Skin epidermis (tissue), 12 donors: ENCODE measurements at regions not wholly inside any gene's neighbourhood (a gene's known extent, or its start where the extent isn't known, plus 50 kb on each side); places are given as distances from the start of the nearest gene placed in this dataset.

Source experiments
- H3K27ac ChIP-seq, 21 experiments: fragments of 200-600 bp; sonication (generic) in 11 of 21; one replicate each; pipeline ENCODE4 v1.5.0; 2020; ENCODE audit warnings: mild to moderate bottlenecking in 3 of 21, inconsistent platforms in 2 of 21, moderate library complexity in 2 of 21
- H3K4me3 ChIP-seq, 7 experiments: fragments of 200-600 bp; sonication (generic) in 2 of 7; one replicate each; pipeline ENCODE4 v1.5.0; 2020; ENCODE audit warnings: inconsistent platforms in 2 of 7, mild to moderate bottlenecking in 2 of 7, moderate library complexity in 1 of 7

DNA sequence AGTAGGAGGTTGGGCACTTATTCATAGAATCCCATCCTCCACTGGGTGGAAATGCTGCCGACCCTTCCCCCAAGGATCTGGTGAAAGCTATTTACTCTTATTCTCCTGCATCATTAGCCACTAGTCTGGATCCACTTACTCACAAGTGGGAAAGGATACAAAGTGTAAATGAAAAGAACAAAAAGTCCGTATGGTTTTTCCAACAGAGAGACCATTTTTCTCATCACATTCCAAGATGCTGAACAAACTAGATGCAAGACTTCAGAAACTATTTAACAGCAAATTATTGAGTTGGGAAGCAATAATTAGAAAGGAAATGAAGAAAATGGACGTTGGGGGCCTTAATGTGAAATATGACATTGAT is 242.4 kb upstream of the GLI3 start:
- H3K27ac ChIP-seq = peak overlapping the region in 8 of 21 experiments; percentile 16 to 68 (median 55)
- no peak overlapping the region for H3K4me3 ChIP-seq

- no peak overlapping the region for H3K4me3 ChIP-seq
- peak overlapping the region in 3 of 21 experiments; percentile 55 to 68 (median 64) for H3K27ac ChIP-seq
Observed at GRCh38 chr7:42478717-42479116, 241.7 kb upstream of the GLI3 start.

DNA sequence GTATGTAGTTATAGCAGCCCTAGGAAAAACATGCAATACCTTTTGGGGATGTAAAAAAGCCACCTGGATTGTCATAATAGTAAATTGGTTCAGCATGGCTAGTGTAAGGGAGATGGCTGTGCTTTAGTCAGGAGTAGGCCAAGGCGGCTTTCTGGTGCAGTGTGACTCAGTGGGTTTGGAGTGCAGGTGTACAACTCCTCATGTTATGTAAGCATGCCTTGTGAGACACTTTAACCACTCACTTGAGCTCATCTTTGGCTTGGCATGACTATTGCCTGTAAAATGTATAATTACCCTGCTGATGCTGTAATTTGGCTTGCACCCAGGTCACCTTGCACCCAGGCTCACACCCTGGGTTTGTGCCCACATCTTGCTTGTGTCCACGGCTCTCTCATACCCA is 239.2 kb upstream of the GLI3 start:
- Histone ChIP-seq H3K27ac (no peak overlapping the region), H3K4me3 (no peak overlapping the region)

DNA sequence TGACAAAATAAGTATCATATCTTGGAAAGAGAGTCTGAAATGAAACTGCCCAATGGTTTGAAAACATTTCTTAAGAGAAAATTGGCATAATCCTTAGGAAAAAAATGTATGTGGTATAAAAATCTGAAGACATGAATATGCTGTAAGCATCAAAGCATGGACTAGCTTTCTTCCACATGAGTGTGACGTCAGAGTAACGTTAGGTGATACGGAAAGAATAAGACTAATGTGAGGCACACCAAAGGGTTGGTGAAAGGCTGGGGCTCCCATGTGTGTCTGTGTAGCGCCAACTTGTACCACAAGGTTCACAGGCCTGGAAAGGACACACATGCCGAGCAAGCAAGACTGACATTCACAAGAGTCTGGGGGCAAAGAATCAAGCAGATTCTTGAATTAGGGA is 238.1 kb upstream of the GLI3 start:
- no peak overlapping the region for H3K27ac ChIP-seq
- H3K4me3 ChIP-seq = no peak overlapping the region

DNA sequence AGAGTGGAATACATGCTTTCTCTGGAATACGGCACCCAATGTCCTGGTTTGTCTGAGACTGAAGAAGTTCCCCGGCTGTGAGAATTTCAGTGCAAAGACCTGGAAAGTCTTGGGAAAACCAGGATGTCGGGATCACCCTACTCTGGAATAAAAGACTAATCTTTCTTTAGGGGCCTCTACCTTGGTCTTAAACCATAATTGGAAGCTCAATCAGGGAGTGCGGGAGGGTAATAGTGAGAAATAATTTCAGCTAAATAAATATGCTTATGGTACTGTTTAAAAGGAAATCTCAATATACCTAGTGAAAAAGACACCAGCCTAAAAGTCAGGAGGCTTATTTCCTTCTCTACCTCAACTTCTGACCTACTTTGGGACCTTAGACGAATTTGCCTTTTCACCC is 236.1 kb upstream of the GLI3 start:
- no peak overlapping the region for H3K4me3 ChIP-seq
- no peak overlapping the region for H3K27ac ChIP-seq

DNA sequence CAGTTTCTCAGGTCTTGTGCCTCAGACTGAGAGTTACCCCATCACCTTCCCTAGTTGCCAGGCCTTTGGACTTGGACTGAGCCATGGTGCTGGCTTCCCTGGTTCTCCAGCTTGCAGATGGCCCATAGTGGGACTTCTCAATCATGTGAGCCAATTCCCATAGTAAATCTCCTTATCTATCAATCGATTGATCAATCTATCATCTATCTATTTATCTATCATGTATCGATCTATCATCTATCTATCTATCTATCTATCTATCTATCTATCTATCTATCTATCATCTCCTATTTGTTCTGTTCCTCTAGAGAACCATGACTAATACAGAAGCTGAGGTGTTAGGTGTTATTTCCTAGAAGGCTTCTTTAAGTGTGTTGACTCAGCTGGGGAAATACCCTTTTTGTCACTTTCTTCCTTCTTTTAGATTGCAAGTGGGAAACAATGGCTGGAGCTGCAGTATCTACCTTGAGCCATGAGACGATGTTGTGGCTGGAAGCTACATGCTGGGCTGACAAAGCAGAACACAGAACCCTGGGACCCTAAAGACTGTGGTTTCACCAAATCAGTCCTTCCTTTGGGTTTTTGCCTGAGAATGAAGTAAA is 234.7 kb upstream of the GLI3 start:
- Histone ChIP-seq H3K27ac (no peak overlapping the region), H3K4me3 (no peak overlapping the region)

DNA sequence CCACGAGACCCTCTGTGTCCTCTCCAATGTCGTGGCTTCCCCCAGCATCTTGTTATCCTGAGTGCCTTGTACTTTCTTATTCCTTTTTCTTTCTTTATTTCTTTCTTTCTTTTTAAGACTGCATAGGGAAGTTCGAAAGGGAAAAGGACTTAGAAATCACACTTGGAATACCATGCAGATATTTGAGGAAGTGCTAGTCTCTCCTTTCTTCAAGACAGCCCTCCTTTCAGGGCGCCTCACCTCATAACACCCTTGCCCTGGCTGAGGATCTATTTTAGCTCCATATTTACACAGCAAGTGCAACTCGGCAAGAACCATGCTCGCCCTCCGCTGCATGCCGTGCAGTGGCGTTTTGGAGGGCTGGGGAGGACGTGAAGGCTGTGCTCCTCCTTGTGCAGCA is 232.3 kb upstream of the GLI3 start:
- no peak overlapping the region for H3K27ac ChIP-seq
- H3K4me3 ChIP-seq = no peak overlapping the region

DNA sequence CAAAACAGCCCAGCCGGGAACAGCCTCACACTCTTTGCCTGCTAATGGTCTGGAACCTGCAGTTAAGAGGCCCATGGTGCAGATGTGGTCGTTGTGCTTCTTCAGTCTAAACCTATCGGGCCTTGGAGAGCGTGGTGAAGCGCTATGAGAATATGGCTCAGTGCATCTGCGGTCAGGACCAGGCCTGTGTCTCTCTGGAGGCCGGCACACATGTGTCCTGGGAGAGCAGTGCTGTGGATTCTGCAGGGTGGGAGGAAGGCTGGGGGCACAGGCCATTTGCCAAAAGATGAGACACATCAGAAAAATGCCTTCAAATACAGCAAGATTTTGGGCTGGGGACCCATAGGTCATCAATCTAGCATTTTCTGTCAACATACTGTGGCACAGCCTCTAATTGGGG is 231.5 kb upstream of the GLI3 start:
- H3K27ac ChIP-seq = no peak overlapping the region
- no peak overlapping the region for H3K4me3 ChIP-seq

DNA sequence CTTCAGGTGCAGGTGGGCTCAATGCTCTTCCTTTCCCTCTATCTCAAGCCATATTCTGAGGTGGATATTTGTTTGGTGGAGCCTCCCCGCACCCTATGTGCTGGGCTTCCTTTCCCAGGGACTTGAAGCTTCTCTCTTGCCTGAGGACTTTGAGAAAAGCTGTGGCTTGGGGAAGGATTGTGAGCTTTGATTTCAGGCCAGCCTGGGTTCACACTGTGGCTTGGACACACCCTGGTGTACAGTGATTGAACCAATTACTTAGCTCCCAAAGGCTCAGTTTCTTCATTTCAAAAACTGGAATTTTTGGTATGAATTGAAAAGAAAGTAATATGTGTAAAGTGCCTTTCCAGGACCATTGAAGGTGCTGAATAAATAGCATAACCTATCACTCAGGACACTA is 224.5 kb upstream of the GLI3 start:
- Histone ChIP-seq H3K27ac (no peak overlapping the region), H3K4me3 (no peak overlapping the region)

DNA sequence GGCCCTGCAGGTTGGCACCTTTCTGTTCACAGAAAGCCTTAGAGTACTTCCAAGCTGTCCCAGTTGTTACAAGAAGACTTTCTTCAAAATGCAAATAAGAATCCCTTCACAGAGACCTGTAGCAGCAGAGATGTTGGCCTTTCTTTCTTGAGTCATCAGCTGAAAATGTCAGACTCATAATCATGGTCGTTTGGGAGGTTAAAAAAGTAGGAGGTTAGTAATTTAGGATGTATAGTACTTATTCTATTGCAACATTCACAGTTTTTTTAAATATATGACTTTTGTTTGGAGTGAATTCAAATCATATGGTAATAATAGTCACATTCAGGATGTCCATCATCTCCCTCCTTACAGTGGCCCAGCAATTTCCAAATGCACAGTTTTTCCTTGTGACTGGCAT is 223.9 kb upstream of the GLI3 start:
- Histone ChIP-seq H3K27ac (no peak overlapping the region), H3K4me3 (no peak overlapping the region)

DNA sequence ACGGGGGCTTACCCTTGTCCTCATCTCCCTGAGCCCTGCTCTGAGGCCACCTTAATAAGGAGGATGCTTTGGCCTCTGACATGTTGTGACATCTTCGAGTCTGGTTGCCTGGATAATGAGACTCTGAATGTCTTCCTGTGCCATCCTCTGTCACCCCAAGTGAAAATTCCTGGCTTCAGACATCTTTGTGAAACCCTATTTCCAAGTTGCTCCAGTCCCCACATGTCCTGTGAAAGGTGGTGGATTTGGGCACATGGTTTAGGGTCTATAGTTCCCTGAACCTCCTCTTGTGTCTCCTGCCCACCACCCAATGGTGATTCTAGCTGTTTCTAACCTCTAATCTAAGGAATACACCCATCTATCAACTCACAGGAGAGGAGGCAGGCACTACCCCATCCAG is 223.1 kb upstream of the GLI3 start:
- Histone ChIP-seq H3K4me3 (no peak overlapping the region), H3K27ac (no peak overlapping the region)

DNA sequence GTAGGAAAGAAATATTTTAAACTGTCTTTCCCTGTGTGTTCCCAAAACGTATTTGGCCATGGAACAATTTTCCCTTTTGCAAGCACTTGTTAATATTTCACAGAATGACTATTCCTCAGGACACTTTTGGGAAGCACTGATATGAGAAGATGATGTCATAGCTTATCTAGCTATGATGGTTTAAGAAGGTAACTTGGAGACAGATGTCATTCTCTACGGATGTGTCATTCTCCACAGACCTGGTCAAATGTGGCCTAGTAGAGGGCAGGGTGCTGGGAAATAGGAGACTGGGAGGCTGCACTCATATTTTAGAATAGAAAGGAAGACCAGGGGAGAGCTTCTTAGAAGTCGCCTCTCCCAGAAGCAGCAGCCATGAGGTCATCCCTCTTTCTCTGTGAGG is 220.7 kb upstream of the GLI3 start:
- Histone ChIP-seq H3K4me3 (no peak overlapping the region), H3K27ac (no peak overlapping the region)

DNA sequence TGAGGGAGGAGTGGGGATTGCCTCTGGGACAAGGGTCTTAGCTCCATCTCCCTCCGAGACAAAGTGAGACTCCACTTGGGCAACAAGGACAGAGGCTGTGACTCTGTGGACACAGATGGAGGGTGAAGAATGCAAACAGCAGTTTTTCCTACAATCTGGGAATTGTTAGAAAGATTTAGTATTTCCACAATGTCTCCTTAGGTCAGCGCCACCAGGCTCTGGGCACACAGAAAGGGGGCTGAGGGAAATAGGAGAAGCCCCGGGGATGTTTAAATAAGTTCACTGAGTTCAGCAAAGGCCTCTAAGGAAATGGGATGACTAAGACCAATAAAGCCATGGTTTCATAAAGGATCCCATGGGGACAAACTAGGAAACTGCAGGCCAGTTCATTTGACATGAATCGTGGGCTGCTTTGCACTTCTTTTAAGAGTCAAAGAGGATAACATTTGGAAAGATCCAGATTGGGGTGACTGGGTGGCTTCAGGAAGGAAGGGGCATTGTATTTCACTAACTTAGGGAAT is 219.8 kb upstream of the GLI3 start:
- H3K27ac ChIP-seq = no peak overlapping the region
- no peak overlapping the region for H3K4me3 ChIP-seq

DNA sequence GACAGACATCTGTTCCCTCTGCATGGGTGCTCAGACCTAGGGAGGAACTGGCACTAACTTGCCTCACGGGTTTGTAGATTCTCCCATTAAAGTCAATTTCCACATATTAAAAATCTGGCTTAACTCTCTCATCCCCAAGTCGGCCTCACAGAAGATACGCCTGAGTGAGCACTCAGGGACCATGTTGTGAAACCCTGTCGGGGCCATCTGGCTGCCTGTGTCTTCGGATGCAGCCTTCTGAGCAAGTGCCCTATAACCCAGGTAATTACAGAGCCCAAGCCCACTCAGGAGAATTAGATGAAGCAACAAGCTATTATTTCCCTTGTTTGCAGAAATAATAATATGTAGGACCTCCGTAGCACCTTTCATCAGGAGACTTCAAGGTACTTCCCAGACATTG is 219.3 kb upstream of the GLI3 start:
- Histone ChIP-seq H3K4me3 (no peak overlapping the region), H3K27ac (no peak overlapping the region)

DNA sequence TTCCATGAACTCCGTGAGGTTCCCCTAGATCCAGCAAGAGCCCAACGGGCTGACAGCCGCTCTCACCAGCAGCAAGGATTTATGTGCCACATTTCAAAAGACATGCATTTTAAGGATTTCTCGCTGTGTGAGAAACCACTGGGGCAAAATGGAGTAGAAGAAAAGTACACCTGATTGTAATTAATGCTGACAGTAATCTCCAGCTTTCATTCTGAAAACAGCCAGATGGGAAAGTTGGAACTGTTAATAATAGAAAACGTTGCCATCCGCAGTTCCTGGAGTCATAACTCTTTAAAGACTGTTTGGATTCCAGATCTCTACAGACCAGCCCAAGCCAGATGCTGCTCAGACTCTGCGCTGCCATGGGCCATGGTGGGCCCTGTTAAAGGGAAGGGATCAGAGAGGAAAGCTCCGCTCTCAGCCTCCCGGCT is 216.9 kb upstream of the GLI3 start:
- Histone ChIP-seq H3K27ac (peak overlapping the region in 2 of 21 experiments; percentile 3 to 6), H3K4me3 (no peak overlapping the region)

DNA sequence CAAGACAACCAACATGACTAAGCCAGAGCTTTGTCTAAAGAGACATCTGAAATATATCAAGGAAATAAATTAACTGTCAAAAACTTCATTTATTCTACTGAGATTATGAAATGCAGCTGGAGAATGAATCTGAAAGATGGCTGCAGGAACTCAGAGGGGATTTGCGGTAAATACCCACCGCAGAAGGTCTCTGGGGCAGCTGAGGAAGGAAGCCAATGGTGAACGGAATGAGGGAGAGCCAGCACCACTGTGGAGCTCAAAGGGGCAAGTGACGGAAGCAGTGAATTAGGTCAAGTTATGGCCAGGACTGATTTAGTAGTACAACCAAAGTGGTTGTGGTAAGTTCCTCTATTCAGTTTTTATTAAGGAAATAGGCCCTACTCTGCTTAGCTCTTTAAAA is 215.3 kb upstream of the GLI3 start:
- H3K27ac ChIP-seq = no peak overlapping the region
- no peak overlapping the region for H3K4me3 ChIP-seq

DNA sequence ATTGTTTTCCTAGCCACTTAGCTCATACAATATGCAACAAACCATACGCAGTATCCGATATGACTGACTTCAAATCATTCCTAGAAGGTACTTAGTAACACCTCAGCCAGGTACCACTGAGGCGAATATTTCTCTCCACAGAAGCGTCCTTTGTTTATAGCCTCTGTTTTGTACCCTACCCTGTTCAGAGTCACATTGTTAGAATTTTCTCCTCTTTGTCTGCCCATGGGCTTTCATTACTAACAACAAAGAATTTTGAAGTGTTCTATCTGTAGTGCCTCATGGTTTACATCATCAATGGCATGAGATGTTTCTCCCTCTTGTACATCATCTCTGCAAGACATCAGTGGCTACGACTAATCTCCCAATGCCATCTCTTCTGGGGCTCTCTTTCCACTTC is 212.4 kb upstream of the GLI3 start:
- Histone ChIP-seq H3K4me3 (no peak overlapping the region), H3K27ac (no peak overlapping the region)

GRCh38 chr7:42448901-42449300 is 211.9 kb upstream of the GLI3 start:
- no peak overlapping the region for H3K27ac ChIP-seq
- H3K4me3 ChIP-seq = no peak overlapping the region

- Histone ChIP-seq H3K27ac (no peak overlapping the region), H3K4me3 (no peak overlapping the region)
Observed at GRCh38 chr7:42445691-42446090, 208.7 kb upstream of the GLI3 start.

DNA sequence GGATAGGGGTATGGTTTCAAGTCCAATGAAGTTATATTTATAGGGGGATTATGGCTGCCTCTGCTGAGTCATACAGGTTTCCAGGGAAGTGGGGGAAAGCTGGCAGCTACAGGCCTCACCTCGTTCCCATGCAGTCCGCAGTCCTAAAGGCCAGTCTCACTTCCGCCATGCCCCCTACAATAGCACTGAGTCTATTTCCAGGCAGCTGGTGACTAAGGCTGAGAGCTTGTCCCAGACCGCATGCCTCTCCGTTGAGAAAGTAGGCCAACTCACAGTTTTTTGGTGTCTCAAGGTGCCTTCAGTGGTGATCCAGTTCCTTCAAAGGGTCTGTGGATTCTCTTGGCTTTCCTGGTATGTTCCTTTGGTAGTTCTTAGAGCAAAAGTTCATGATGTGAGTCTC is 203.9 kb upstream of the GLI3 start:
- no peak overlapping the region for H3K4me3 ChIP-seq
- no peak overlapping the region for H3K27ac ChIP-seq

DNA sequence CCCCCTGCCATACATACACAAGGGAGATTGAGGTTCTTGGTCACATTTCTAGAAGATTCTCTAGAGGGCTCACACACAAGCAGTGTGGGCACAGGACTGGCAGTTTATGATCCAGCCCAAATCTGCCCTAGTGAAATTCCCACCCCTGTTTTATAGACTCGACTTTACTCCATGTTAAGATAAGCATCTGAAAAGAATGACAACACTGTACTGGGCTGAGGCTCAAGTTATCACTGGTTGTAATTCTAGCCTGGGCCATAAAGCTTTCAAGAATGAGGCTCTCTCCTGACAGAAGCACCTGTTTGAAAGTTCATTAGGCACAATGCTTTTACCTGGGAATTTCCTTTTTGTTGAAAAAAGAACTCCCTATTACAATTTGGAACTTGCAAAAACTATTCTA is 195.6 kb upstream of the GLI3 start:
- Histone ChIP-seq H3K4me3 (no peak overlapping the region), H3K27ac (no peak overlapping the region)

DNA sequence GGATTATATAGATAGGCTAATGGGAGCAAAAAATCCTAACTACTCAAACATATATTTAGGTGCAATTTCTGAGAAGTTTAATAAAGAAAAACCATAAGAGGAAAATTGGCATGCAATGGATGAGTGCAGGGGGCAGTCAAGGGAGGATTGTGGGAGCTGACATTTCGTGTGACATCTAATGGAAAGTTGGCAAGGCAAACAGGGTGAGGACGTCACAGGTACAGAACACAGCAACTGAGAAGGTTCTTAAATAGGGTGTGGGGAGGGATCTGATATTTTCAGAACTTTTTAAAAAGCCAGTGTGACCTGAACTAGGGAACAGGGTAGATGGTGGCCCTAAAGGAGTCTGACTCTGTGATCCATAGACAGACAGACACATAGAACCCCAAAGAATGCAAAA is 194.9 kb upstream of the GLI3 start:
- H3K27ac ChIP-seq = no peak overlapping the region
- H3K4me3 ChIP-seq = no peak overlapping the region
